Neural crest cell (in vitro differentiated cells): ENCODE measurements at regions not wholly inside any gene's neighbourhood (a gene's known extent, or its start where the extent isn't known, plus 50 kb on each side); places are given as distances from the start of the nearest gene placed in this dataset.

Experiments used
- DNase-seq: peaks from one replicate; pipeline ENCODE4 v3.0.0; 2021; ENCODE audit warnings: low read depth, mixed read lengths, low spot score
- H3K27ac Mint-ChIP-seq: one replicate; pipeline ENCODE4 v1.8.0; 2021; ENCODE audit warnings: mild to moderate bottlenecking, mixed read lengths; ENCODE audit not compliant: unreplicated experiment
- H3K27me3 Mint-ChIP-seq: 2 replicates; pipeline ENCODE4 v1.8.0; 2021; ENCODE audit warnings: low read depth, mild to moderate bottlenecking, mixed read lengths
- H3K36me3 Mint-ChIP-seq: 2 replicates; pipeline ENCODE4 v1.8.0; 2021; ENCODE audit warnings: low read depth, mild to moderate bottlenecking, mixed read lengths
- H3K4me1 Mint-ChIP-seq: 2 replicates; pipeline ENCODE4 v1.8.0; 2021; ENCODE audit warnings: mixed read lengths
- H3K4me3 Mint-ChIP-seq: one replicate; pipeline ENCODE4 v1.8.0; 2021; ENCODE audit warnings: mild to moderate bottlenecking, mixed read lengths
- H3K9me3 Mint-ChIP-seq: 2 replicates; pipeline ENCODE4 v1.8.0; 2021; ENCODE audit warnings: mixed read lengths
- CTCF ChIP-seq: fragments of 200-600 bp; sonication (generic); conservative IDR thresholded peaks from 2 replicates; pipeline ENCODE4 v1.5.0; 2021; ENCODE audit warnings: antibody characterized with exemption, mild to moderate bottlenecking

GRCh38 chr6:12415980-12416598 lies 125.9 kb downstream of the EDN1 start:
- H3K27me3 Mint-ChIP-seq: peaks cover 2% of the 10 kb centered on the region
- H3K4me1 Mint-ChIP-seq: no peaks in the 10 kb centered on the region
- no peaks in the 10 kb centered on the region for H3K9me3 Mint-ChIP-seq
- no peak for DNase-seq
- H3K27ac Mint-ChIP-seq: no peak overlapping the region
- TF ChIP-seq CTCF: no peak
- no peaks in the 10 kb centered on the region for H3K36me3 Mint-ChIP-seq
- H3K4me3 Mint-ChIP-seq: no peak overlapping the region

- Mint-ChIP-seq H3K4me1 (no peaks in the 10 kb centered on the region), H3K27ac (no peak overlapping the region), H3K4me3 (no peak overlapping the region), H3K36me3 (no peaks in the 10 kb centered on the region), H3K9me3 (no peaks in the 10 kb centered on the region), H3K27me3 (peaks cover 2% of the 10 kb centered on the region)
- DNase-seq: no peak
- no peak for TF ChIP-seq CTCF
These were observed 127.0 kb downstream of the EDN1 start for GRCh38 chr6:12417191-12417590.

GRCh38 chr6:12418946-12419345 lies 128.8 kb downstream of the EDN1 start:
- Mint-ChIP-seq H3K4me1 (no peaks in the 10 kb centered on the region), H3K27me3 (peaks cover 2% of the 10 kb centered on the region), H3K4me3 (no peak overlapping the region), H3K9me3 (no peaks in the 10 kb centered on the region), H3K36me3 (no peaks in the 10 kb centered on the region), H3K27ac (no peak overlapping the region)
- TF ChIP-seq CTCF: no peak
- DNase-seq: no peak

- H3K4me3 Mint-ChIP-seq: no peak overlapping the region
- H3K27ac Mint-ChIP-seq: no peak overlapping the region
These were observed 129.6 kb downstream of the EDN1 start for GRCh38 chr6:12419631-12420272.

GRCh38 chr6:12420626-12421025 lies 130.5 kb downstream of the EDN1 start:
- Mint-ChIP-seq H3K4me3 (no peak overlapping the region), H3K27me3 (peaks cover under 1% of the 10 kb centered on the region), H3K27ac (no peak overlapping the region), H3K9me3 (no peaks in the 10 kb centered on the region), H3K36me3 (no peaks in the 10 kb centered on the region), H3K4me1 (no peaks in the 10 kb centered on the region)
- no peak for DNase-seq
- no peak for TF ChIP-seq CTCF

More at GRCh38 chr6:12419631-12420272, 129.6 kb downstream of the EDN1 start:
- H3K4me1 Mint-ChIP-seq: no peaks in the 10 kb centered on the region
- no peak for TF ChIP-seq CTCF
- H3K36me3 Mint-ChIP-seq: no peaks in the 10 kb centered on the region
- DNase-seq: no peak
- H3K27me3 Mint-ChIP-seq: peaks cover 2% of the 10 kb centered on the region
- no peaks in the 10 kb centered on the region for H3K9me3 Mint-ChIP-seq
